HG03108 (cell line): ENCODE measurements at regions not wholly inside any gene's neighbourhood (a gene's known extent, or its start where the extent isn't known, plus 50 kb on each side); places are given as distances from the start of the nearest gene placed in this dataset.

Experiments used
- ATAC-seq: cut with Tn5 transposase; IDR thresholded peaks from one replicate; pipeline ENCODE4 v1.9.1; 2021; ENCODE audit warnings: moderate library complexity; ENCODE audit not compliant: unreplicated experiment

DNA sequence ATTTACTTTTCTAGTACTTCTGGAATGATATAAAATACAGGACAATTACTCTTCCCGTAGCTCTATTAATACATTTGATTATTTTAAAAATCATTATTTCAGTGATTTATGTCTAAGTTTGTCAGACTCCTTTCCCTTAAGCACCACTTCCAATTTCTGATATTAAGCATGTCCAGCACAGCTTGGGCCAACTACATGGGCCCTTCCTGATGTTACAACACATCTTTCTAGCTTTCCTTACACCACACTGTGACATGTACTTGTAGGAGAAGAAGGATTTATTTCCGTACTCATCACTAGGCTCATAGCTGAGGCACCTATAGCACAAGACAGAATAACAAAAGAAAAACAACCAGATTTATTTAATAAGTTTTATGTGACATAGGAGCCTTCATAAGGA, 134.8 kb upstream of the HNRNPA3 start:
- no peak for ATAC-seq

DNA sequence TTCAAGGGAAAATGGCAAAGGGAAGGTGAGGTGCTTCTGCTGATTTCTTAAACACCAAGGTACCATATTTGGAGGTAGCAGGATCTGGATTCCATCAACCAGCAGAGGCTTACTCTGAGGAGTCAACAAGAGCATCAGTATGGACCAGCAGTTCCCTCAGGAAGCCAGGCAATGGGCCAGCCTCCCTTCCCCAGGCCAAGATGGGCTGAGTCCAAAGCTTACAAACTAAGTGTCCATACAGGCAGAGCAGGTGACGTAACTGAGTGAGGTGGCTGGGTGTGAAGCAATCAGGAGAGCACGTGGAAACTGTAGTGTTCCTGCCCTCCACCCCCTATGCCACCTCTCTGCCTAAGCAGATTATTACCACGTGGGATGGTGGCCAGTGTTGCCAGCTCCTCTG, 134.2 kb upstream of the HNRNPA3 start:
- ATAC-seq = no peak

DNA sequence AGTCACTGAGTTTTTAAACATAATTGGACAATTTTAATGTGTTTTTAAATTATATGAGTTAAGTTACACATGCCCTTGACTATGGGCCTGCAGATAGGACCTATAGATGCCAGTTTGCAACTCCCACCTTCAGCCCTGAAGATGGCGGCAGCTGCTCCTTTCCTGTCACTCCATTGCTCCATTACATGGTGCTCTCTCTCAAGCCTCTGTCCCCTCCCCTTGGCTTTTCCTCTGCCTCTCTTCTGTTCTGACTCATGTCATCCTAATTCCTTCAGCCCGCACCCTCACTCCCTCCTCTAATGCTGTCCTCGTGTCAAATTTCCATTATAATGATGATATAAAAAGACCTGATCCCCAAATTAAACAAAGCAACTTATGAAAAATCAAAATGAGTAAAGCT, 133.7 kb upstream of the HNRNPA3 start:
- no peak for ATAC-seq

DNA sequence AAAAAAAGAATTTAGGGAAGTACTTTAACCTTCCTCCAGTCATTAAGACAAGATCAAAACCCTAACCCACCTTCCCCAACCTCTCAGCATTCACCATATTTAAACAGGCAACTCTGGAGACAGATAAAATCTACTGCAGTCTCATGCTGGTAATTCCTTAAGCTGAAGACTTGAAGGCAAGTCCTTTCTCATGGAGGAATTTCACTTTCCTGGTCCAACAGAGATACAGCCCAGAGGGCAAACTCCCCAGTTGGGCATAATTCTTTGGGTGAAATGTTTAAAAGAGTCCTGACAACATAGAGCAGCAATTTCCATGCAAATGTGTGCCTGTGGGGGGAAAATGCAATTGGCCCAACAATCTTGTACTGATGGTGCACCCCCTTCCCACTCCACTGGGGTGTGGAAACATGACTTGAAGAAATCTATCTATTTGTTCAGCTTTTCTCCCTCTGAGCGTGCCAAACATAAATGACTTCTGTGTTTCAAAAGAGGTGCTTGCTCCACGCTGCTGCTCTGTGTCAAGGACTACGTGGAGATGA, 131.8 kb upstream of the HNRNPA3 start:
- no peak for ATAC-seq

DNA sequence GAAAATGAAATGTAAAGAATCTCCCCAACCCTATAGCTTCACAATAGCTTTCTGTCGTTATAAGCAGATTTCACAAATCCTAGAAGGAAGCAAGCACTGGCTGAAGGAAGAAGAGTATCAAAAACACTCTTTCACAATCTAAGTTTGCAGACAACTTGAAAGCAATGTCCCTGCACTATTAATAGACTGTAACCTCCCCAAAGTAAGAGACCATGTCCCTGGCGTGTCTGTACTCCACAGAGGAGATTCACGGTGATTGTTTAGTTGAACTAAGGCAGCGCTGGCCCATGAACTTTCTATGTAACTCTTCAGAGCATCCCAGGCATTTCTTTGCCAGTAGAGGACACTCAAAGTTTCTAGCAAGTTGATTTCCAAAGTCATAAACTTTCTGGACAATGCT, 128.0 kb upstream of the HNRNPA3 start:
- no peak for ATAC-seq

DNA sequence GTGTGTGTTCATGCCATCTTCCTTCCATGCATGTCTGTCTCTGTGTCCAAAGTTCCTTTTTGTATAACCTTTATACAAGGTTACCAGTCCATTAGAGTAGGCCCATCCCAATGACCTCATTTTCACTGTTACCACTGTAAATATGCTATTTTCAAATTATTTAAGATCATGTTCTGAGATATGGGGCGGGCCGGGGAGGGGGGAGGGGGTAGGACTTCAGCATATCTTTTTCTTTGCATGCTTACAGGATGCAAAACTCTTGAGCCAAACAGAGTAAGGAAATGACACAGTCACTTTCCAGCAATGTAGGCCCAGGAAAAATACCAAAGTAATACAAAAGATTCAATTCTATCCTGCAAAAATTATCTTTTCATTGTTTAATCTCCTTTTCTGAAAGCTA, 124.1 kb upstream of the HNRNPA3 start:
- no peak for ATAC-seq

DNA sequence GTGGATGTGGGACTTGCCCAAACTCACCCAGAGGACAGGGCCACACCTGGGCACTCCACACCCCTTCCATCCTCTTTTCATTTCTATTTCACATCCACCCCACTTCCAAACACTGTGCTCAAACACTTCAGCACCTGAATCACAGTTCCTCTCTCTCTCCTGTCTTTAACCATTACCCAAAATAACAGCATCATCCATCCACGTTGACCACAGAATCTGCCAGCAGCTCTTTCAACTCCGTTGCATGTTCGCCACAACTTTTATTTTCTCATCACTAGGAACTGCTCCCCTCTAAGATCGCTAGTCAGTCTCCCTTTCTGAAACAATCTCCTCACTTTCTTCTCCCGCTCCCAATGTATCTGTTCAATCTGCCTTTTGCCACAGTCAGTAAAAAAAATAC, 121.6 kb upstream of the HNRNPA3 start:
- no peak for ATAC-seq

DNA sequence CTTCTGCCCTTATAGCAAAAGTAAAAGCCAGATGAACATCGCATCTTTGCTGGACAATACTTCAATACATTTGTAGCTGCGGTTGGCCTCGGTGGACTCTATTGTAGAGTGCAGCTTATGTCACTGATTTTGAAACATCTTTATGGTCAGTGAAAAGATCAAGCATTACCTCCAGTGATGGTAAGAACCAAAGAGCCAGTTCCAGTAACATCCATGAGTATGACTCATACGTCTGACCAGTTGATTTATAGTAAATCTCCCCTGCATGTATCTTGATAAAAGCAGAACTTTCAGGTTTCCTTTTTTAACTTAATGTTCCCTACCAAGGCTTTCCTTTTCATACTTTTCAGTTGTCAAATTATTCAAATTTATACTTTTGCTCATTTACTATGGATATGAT, 119.2 kb upstream of the HNRNPA3 start:
- ATAC-seq = no peak

DNA sequence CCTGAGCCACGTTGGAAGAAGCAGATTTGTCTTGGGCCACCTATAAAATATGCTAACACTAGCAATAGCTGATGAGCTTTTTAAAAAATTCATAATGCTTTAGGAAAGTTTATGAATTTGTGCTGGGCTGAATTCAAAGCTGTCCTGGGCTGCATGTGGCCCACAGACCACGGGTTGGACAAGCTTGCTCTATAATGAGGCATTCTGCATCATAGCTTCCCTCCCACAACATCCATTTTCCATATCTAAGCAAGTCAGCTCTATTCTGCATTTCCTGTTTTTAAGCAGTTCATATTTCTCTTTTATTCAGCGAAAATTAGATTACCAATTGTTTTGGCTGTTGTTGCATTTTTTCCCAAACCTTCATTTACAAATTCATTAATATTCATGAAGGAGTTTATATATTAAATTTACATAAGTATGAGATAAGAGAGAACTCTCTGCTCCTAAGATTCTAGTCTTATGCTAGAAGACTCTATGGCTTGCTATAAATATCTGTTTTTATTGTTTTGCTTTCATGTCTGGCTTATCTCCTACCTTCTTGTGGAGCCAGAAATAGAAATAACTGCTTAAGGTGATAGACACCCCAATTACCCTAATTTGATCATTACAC, 114.5 kb upstream of the HNRNPA3 start:
- no peak for ATAC-seq

DNA sequence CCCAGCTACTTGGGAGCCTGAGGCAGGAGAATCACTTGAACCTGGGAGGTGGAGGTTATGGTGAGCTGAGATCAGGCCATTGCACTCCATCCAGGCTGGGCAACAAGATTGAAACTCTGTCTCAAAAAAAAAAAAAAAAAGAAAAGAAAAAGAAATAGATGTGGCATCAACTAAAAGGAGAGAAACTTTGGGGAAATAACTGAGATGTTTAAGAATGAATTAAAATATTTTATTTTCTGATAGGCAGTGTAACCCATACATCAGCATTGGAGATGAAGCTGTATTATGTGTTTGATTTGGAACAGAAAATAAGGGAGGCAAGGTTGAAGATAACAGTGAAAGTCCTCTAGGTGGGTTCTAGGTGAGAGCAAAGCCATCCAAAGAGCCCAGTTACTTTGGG, 110.7 kb upstream of the HNRNPA3 start:
- no peak for ATAC-seq

DNA sequence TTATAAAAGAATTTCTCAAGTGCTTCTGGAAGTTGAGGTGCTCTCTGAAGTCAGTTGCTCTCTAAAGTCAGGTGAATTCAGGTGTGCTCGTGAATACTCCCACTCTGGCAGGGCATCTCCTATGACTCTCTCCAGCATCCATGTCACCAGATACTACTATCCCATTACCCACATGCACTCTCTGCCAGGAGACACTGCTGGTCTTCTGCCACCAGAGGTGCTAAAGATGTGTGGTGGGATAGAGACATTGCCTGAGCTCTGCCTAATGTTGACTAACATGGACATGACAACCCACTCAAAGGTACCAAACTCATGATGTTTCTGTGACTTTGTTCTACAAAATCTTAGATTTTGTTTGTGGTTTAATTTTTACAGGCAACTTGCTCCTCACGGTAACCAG, 106.4 kb upstream of the HNRNPA3 start:
- ATAC-seq = no peak

DNA sequence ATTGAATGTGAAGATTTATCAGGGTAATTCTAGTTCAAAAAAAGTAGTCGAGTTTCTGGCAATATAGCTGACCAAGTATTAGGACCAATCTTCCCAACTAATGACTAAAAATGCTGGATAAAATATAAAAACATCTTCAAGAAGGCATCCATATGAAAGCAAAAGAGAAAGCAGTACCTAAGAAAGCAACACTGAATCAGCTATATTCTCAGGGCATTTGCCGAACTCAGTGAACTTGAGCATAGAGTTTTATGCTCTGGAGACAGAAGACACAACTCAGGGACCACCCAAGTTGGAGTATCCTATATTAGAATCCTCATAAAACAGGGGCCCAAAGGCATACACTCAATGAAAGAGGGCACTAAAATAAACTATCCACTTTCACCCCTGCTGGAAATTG, 103.7 kb upstream of the HNRNPA3 start:
- no peak for ATAC-seq

DNA sequence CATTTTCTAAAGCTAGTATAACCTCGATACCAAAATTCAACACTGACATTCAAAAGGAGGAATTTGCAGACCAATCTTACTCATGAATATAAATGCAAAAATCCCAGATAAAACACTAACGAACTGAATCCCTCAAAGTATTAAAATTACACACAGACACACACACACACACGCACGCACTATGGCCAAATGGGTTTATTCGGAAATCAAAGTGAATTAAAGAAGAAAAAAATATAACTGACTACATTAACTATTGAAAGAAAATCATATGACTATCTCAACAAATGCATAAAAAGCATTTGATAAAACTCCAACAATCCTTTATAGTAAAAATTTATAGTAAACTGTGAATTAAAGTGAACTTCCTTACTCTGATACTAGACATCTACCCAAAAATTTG, 97.9 kb upstream of the HNRNPA3 start:
- ATAC-seq = no peak

DNA sequence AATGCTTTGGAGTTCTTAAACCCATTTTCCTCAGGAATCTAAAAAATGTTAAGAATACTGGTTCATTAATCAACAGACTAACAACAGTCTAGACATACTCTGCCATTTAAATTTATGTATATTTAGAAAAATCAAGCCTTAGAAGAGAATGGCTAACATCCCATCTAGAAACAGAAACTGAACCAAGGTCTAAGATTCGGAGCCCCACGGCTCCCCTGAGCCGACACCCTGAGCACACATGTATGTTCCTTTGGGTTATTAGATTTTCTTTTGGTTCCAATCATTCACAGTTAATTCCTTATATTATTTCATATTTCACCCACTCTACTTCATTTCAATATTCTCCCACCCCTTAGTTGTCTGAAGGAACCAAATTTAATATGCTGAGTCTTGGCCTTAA, 94.8 kb upstream of the HNRNPA3 start:
- ATAC-seq = no peak

DNA sequence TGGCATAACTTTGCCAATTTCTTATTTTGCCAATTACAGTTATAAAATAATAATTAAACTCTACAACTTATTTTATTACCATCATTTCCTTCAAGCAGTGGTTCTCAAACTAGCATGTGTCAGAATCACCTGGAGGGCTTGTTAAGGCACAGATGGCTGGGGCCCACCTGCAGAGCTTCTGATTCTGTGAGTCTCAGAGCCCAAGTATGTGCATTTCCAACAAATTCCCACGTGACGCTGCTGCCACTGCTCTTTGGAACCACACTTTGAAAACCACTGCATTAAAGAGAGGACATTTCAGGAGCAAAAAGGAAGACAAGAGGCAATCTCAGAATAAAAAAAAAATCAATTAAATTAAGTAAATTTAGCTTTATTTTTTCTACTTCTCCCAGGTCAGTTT, 94.0 kb upstream of the HNRNPA3 start:
- no peak for ATAC-seq

DNA sequence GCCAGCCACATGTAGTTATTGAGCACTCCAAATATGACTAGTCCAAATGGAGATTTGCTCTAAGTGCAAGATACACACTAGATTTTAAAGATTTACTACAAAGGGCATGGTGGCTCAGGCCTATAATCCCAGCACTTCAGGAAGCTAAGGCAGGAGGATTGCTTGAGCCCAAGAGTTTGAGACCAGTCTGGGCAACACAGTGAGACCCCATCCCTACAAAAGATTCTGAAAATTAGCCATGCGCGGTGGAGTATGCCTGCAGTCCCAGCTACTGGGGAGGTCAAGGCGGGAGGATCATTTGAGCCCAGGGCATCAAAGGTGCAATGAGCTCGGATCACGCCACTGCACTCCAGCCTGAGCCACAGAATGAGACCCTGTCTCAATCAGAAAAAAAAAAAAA, 93.5 kb upstream of the HNRNPA3 start:
- ATAC-seq = no peak

DNA sequence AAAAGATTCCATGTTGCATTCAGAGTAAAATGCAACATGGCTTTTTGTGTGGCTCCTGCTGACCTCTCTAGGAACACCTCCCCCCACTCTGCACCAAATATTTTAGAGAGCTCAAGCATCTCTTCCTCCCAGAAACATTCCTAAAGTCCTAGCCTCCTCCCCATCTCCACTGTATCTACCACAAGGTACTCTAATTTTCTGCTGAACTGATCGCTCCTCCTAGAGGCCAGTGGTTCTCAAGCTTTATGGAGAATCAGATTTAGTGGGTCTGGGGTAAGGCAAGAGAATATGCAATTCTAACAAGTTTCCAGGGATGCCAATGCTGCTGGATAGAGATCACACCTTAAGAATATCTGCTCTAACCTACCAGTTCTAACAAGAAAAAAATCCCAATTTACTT, 89.5 kb upstream of the HNRNPA3 start:
- no peak for ATAC-seq

DNA sequence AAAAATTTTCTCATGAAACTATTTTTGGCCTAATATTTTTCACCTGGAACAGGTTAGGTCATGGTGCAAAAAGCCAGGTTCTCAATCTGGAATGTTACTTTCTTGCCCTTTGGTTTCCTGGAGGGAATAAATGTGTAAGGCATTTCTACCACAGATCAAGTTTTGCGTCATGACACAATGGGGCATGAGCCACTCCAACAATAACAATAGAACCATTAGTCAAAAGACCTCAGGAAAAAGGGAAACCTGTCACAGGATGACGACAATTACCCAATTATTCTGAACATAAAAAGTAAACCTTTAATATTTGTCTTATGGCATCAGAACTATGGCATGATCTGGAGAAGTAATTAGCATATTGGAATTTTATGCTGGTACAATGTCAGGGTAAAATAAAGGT, 88.2 kb upstream of the HNRNPA3 start:
- no peak for ATAC-seq

DNA sequence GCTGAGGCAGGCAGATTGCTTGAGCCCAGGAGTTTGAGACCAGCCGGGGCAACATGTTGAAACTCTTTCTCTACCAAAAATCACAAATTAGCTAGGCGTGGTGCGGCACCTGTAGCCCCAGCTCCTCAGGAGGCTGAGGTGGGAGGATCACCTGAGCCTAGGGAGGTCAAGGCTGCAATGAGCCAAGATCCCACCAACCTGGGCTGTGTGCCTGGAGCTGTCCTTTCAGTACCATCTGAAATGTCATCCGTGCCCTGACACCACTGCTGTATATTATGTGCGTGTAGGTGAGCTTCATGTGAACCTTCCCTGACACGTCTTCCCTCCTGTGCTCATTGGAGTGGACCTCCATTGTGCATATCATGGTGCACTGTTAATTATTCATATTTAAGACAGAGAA, 84.8 kb upstream of the HNRNPA3 start:
- no peak for ATAC-seq

DNA sequence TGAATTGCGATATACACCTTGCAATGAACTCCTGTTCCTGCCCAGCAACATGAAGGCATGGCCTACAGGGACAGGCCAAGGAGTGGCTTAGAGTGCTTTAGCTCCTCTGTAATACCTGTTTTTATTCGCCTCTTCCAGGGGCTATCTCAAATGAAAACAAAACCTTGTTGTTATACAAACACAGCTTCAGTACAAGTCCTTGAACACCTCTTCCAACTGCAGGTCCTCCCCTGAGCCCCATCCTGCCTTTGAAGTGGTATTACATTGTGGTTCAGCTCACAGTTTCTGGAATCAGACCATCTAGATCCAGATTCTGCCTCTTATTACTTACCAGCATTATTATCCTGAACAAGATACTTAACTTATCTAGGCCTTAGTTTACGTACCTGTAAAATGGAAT, 83.0 kb upstream of the HNRNPA3 start:
- ATAC-seq = no peak

DNA sequence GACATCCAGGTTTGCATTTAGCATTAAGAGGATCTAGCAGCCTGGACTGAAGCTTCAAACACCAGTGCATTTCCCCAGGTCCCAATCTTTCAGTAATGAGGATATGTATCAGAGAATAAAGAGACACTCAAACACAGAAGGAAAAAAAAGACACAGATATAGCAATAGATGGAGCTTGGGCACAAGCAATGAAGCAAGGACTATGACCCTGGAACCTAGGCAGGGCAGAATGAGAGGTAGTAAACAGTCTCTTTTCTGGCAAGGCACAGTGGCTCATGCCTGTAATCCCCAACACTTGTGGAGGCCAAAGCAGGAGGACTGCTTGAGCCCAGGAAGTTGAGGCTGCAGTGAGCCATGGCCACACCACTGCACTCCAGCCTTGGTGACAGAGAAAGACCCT, 80.7 kb upstream of the HNRNPA3 start:
- ATAC-seq = no peak

DNA sequence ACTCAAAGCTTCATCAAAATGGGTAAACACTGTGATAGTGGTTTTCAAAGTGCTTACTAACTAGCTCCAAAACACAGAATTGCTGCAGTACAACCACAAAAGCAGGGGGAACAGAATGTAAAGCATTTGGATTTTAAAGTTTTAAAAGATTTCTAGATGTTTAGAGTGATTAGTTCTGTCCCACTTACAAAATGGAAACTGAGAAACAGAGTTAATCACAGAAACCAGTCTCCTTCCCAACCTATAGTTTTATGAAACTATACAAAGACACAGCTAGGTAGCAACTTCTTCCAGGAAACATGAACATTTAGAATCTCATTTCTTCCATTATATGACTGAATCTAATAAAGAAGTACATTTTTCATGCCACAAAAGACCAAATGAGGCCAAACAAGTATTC, 73.8 kb upstream of the HNRNPA3 start:
- ATAC-seq = no peak

DNA sequence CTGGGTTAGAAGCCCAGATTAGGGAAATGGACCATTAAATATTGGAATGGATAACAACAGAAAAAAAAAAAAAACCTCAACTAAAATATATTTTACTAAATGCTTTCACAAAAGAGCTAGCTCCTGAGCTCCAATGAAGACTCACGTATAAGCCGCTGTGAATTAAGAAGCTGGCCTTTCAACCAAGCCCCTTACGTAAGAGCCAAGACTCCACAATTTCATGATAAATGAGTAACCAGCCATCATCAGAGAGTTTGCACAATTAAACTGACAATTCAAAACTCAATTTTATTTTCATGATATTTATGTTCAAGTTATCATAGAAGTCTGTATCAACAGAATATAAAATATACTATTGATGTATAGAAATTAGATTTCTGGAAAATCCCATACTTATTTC, 70.7 kb upstream of the HNRNPA3 start:
- ATAC-seq = no peak

DNA sequence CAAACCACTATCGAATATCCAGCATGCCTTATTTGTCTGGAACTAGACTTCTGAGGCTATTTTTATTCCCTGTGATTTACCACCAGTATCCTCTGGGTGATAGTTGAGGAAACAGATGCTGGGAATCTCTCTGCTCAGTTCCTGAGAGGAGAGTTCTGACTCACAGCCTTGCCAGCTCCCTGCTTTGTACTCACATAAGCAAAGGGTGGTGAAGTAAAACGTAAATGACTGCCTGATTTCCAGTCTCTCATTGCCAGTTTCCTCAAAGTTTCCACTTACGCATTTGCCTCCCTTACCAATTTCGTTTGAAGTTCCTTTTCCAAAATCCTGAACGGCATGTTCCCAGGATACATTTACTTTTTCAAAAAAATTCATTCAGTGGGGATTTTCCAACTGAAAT, 69.2 kb upstream of the HNRNPA3 start:
- ATAC-seq = no peak
